Liver (tissue), 8 donors: ENCODE measurements at regions not wholly inside any gene's neighbourhood (a gene's known extent, or its start where the extent isn't known, plus 50 kb on each side); places are given as distances from the start of the nearest gene placed in this dataset.

Experiments used
- DNase-seq: peaks from one replicate; pipeline ENCODE4 v3.0.0-alpha.2; 2017; ENCODE audit warnings: low spot score
- H3K27ac ChIP-seq, 2 donors: one replicate each; pipeline ENCODE4 v1.7.0; 2013; ENCODE audit warnings: inconsistent platforms in 2 of 2, low read length in 2 of 2, control low read depth in 1 of 2, low read depth in 1 of 2, mild to moderate bottlenecking in 1 of 2
- H3K27me3 ChIP-seq, 4 donors: one replicate each; pipeline versions ENCODE4 v1.6.1 to v1.7.0; 2013; ENCODE audit warnings: low read length in 3 of 4, inconsistent platforms in 1 of 4, mild to moderate bottlenecking in 1 of 4, moderate library complexity in 1 of 4; ENCODE audit not compliant: control insufficient read depth in 4 of 4, insufficient read depth in 4 of 4
- H3K36me3 ChIP-seq, 4 donors: one replicate each; pipeline versions ENCODE4 v1.6.1 to v1.7.0; 2013; ENCODE audit warnings: low read length in 3 of 4, mild to moderate bottlenecking in 3 of 4, low read depth in 1 of 4, moderate library complexity in 1 of 4; ENCODE audit not compliant: control insufficient read depth in 4 of 4, insufficient read depth in 3 of 4
- H3K4me1 ChIP-seq, 4 donors: one replicate each; pipeline versions ENCODE4 v1.6.1 to v1.7.0; 2013; ENCODE audit warnings: low read length in 3 of 4, mild to moderate bottlenecking in 3 of 4, moderate library complexity in 1 of 4; ENCODE audit not compliant: control insufficient read depth in 4 of 4, insufficient read depth in 4 of 4
- H3K4me3 ChIP-seq, 3 donors: one replicate each; pipeline versions ENCODE4 v1.6.1 to v1.7.0; 2013; ENCODE audit warnings: low read length in 3 of 3, control low read depth in 1 of 3, low read depth in 1 of 3, mild to moderate bottlenecking in 1 of 3
- H3K9ac ChIP-seq, 2 donors: one replicate each; pipeline ENCODE4 v1.7.0; 2013; ENCODE audit warnings: low read length in 2 of 2, mild to moderate bottlenecking in 2 of 2, moderate library complexity in 2 of 2, control low read depth in 1 of 2, low read depth in 1 of 2
- H3K9me3 ChIP-seq, 4 donors: one replicate each; pipeline versions ENCODE4 v1.6.1 to v1.7.0; 2013; ENCODE audit warnings: low read length in 3 of 4; ENCODE audit not compliant: control insufficient read depth in 4 of 4
- EGR1 ChIP-seq, 2 donors: IDR thresholded peaks; 2 replicates each; pipeline ENCODE4 v1.6.1; 2016 to 2018; ENCODE audit warnings: antibody characterized with exemption in 2 of 2, low read depth in 2 of 2
- FOXA1 ChIP-seq: IDR thresholded peaks from 2 replicates; pipeline ENCODE4 v1.6.1; 2016; ENCODE audit warnings: antibody characterized with exemption
- FOXA2 ChIP-seq: IDR thresholded peaks from 2 replicates; pipeline ENCODE4 v1.6.1; 2016; ENCODE audit warnings: antibody characterized with exemption
- GABPA ChIP-seq, 2 donors: IDR thresholded peaks in 1 of 2; conservative IDR thresholded peaks in 1 of 2; 2 replicates each; pipeline ENCODE4 v1.6.1; 2016; ENCODE audit warnings: antibody characterized with exemption in 2 of 2, mild to moderate bottlenecking in 1 of 2, moderate library complexity in 1 of 2
- HNF4A ChIP-seq, 2 donors: conservative IDR thresholded peaks; 2 replicates each; pipeline ENCODE4 v1.6.1; 2016; ENCODE audit warnings: antibody characterized with exemption in 2 of 2, mild to moderate bottlenecking in 2 of 2
- HNF4G ChIP-seq: IDR thresholded peaks from 2 replicates; pipeline ENCODE4 v1.6.1; 2016; ENCODE audit warnings: antibody characterized with exemption
- JUND ChIP-seq, 2 donors: IDR thresholded peaks; 2 replicates each; pipeline ENCODE4 v1.6.1; 2016; ENCODE audit warnings: antibody characterized with exemption in 2 of 2
- NR2F2 ChIP-seq: IDR thresholded peaks from 2 replicates; pipeline ENCODE4 v1.6.1; 2016; ENCODE audit warnings: antibody characterized with exemption
- RAD21 ChIP-seq, 2 donors: IDR thresholded peaks; 2 replicates each; pipeline ENCODE4 v1.6.1; 2016; ENCODE audit warnings: antibody characterized with exemption in 2 of 2, mild to moderate bottlenecking in 2 of 2
- RXRA ChIP-seq, 2 donors: IDR thresholded peaks; 2 replicates each; pipeline ENCODE4 v1.6.1; 2017 to 2018; ENCODE audit warnings: antibody characterized with exemption in 2 of 2, mild to moderate bottlenecking in 1 of 2
- SP1 ChIP-seq: IDR thresholded peaks from 2 replicates; pipeline ENCODE4 v1.6.1; 2018; ENCODE audit warnings: antibody characterized with exemption, mild to moderate bottlenecking
- TAF1 ChIP-seq: conservative IDR thresholded peaks from 2 replicates; pipeline ENCODE4 v1.6.1; 2016; ENCODE audit warnings: antibody characterized with exemption, mild to moderate bottlenecking
- YY1 ChIP-seq: IDR thresholded peaks from 2 replicates; pipeline ENCODE4 v1.6.1; 2016; ENCODE audit warnings: antibody characterized with exemption, mild to moderate bottlenecking
- WGBS: extraction: QIAGEN DNeasy Blood & Tissue Kit; methylation state at CpG from one replicate; pipeline ENCODE4 v1.1.7; 2013; 5-methylcytosine and 5-hydroxymethylcytosine counted together
- TF ChIP-seq, protein P1 (sequence below): fragments of 150-350 bp; IDR thresholded peaks from 2 replicates; pipeline ENCODE4 v1.5.1; 2017; ENCODE audit warnings: improper control_type of control experiment, low read depth, low read length; ENCODE audit not compliant: missing input control
- TF ChIP-seq, protein P2 (sequence below): IDR thresholded peaks from 2 replicates; pipeline ENCODE4 v1.6.1; 2016; ENCODE audit warnings: antibody characterized with exemption
- TF ChIP-seq, protein P3 (sequence below): IDR thresholded peaks from 2 replicates; pipeline ENCODE4 v1.6.1; 2016; ENCODE audit warnings: antibody characterized with exemption
- TF ChIP-seq, protein P4 (sequence below): IDR thresholded peaks from 2 replicates; pipeline ENCODE4 v1.6.1; 2016; ENCODE audit warnings: antibody characterized with exemption, mild to moderate bottlenecking
- TF ChIP-seq, protein P5 (sequence below): IDR thresholded peaks from 2 replicates; pipeline ENCODE4 v1.6.1; 2016; ENCODE audit warnings: antibody characterized with exemption
- donor health status: healthy.
- donor health status: healthy.
- donor health status: healthy.
- donor health status: healthy.
- donor health status: healthy.

DNA sequence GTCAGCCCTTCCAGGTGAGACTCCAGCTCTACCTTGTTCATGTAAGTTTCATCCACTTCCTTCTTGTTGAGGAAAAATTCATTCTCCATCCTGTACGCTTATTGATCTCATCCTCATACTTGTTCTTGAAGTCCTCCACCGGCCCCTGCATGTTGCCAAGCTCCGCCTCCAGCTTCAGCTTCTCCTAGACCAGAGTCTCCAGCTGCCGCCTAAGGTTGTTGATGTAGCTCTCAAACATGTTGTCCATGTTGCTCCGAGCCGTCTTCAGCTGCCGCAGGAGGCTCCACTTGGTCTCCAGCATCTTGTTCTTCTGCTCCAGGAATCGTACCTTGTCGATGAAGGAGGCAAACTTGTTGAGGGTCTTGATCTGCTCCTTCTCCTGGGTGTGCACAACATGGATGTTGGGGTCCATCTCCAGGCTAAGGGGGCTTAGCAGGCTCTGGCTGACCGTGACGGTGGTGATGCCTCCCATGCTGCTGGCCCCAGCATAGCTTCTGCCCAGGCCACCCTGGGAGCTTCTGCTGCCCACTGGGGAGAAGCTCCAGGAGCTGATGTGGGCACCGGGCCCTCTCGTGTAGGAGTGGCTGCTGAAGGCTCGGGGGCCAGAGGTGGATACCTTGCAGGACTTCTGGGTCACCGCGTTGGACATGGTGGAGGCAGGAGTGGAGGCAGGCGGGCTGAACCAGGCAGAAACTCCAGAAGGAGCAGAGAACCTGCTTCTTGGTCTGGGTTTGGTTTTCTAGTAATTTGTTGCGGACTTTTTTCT is 422.6 kb upstream of the ARPP21 start (continued):
- TF ChIP-seq, protein P1, sequence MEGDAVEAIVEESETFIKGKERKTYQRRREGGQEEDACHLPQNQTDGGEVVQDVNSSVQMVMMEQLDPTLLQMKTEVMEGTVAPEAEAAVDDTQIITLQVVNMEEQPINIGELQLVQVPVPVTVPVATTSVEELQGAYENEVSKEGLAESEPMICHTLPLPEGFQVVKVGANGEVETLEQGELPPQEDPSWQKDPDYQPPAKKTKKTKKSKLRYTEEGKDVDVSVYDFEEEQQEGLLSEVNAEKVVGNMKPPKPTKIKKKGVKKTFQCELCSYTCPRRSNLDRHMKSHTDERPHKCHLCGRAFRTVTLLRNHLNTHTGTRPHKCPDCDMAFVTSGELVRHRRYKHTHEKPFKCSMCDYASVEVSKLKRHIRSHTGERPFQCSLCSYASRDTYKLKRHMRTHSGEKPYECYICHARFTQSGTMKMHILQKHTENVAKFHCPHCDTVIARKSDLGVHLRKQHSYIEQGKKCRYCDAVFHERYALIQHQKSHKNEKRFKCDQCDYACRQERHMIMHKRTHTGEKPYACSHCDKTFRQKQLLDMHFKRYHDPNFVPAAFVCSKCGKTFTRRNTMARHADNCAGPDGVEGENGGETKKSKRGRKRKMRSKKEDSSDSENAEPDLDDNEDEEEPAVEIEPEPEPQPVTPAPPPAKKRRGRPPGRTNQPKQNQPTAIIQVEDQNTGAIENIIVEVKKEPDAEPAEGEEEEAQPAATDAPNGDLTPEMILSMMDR: no peak
- TF ChIP-seq, protein P2, sequence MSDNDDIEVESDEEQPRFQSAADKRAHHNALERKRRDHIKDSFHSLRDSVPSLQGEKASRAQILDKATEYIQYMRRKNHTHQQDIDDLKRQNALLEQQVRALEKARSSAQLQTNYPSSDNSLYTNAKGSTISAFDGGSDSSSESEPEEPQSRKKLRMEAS: no peak

DNA sequence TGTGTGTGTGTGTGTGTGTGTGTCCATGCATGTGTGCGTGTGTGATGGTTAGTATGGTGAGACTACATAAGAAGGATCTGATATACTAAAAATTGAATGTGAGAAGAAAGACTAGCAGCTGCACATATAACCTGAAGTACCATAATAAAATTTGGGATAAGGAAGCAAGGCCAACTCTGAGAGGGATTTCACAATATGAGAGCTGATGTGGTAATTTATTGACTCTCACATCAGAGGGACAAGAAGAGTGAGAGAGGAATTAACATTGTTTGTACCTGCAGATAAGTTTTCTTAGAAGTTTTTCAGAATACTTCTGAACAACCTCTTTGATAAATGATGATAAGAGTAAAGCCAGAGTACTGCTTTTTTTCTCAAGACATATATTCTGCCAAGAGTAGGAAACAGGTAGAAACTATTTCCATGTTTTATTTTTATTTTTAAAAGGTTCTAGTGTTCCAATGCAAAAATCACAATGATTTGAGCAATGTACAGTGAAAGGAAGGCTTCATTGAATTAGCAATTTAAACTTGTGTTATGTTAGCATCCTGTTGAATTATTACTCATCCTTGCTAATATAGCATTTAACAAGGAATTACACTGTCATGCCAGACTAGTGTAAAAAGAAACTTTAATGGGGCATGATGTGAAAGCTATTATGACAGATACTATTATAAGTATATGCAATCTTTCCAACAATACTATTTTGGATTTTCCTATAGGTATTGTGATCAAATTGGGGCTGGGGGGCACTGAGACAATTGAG is 415.5 kb upstream of the ARPP21 start:
- no peaks in the 10 kb centered on the region for H3K27me3 ChIP-seq
- 83% methylated on average over 1 of the region's 1 CpG for WGBS
- no peaks in the 10 kb centered on the region for H3K9me3 ChIP-seq
- no peaks in the 10 kb centered on the region for H3K4me1 ChIP-seq
- no peaks in the 10 kb centered on the region for H3K36me3 ChIP-seq
- DNase-seq: no peak
- H3K9ac ChIP-seq: no peak overlapping the region
- TF ChIP-seq, protein P3, sequence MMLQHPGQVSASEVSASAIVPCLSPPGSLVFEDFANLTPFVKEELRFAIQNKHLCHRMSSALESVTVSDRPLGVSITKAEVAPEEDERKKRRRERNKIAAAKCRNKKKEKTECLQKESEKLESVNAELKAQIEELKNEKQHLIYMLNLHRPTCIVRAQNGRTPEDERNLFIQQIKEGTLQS: no peak
- TF ChIP-seq, protein P4, sequence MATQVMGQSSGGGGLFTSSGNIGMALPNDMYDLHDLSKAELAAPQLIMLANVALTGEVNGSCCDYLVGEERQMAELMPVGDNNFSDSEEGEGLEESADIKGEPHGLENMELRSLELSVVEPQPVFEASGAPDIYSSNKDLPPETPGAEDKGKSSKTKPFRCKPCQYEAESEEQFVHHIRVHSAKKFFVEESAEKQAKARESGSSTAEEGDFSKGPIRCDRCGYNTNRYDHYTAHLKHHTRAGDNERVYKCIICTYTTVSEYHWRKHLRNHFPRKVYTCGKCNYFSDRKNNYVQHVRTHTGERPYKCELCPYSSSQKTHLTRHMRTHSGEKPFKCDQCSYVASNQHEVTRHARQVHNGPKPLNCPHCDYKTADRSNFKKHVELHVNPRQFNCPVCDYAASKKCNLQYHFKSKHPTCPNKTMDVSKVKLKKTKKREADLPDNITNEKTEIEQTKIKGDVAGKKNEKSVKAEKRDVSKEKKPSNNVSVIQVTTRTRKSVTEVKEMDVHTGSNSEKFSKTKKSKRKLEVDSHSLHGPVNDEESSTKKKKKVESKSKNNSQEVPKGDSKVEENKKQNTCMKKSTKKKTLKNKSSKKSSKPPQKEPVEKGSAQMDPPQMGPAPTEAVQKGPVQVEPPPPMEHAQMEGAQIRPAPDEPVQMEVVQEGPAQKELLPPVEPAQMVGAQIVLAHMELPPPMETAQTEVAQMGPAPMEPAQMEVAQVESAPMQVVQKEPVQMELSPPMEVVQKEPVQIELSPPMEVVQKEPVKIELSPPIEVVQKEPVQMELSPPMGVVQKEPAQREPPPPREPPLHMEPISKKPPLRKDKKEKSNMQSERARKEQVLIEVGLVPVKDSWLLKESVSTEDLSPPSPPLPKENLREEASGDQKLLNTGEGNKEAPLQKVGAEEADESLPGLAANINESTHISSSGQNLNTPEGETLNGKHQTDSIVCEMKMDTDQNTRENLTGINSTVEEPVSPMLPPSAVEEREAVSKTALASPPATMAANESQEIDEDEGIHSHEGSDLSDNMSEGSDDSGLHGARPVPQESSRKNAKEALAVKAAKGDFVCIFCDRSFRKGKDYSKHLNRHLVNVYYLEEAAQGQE: no peak
- TF ChIP-seq YY1: no peak
- peak in 1 of 2 donors; percentile 13 for TF ChIP-seq RAD21 (IDR thresholded peaks at IDR 0.05)
- TF ChIP-seq, protein P2: no peak
- no peak overlapping the region for H3K27ac ChIP-seq
- H3K4me3 ChIP-seq: no peak overlapping the region

DNA sequence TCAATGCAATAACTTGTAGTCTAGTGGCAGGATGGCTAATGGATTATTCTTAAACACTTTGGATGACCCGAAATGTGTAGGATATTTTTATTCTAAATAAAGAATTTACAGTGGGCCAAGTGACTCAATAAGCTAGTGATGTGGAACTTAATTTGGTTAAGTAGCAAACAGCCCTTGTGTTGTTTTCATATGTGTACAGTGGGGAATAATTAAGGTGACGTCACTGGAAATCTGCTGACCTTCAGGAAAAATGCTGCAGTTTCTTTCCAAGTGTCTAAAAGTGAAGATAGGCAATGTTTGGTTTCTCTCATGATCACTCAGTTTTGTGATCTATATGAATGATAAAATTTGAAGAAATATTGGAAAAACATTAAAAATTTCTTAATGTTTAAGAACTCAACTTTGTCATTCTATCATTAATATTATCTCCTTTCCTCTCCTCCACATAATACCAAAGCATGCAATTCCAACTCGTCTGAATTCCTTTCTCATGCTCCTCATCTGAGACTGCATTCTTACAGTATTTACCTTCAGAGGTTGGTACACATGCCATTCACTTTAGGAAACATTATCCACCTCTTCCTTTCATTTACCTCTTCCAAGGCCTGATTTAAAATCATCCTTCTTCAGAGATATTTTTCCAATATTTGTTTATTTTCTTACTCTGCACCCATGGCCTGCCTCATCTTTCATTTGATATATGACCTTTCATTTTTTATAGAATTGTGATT is 414.6 kb upstream of the ARPP21 start:
- no peaks in the 10 kb centered on the region for H3K4me1 ChIP-seq
- H3K27ac ChIP-seq: no peak overlapping the region
- H3K4me3 ChIP-seq: no peak overlapping the region
- no peaks in the 10 kb centered on the region for H3K27me3 ChIP-seq
- TF ChIP-seq RXRA (IDR thresholded peaks at IDR 0.05) (no peak), GABPA (IDR thresholded peaks at IDR 0.05 in 1 of 2, conservative IDR thresholded peaks at IDR 0.05 in 1 of 2) (no peak), FOXA2 (no peak), JUND (IDR thresholded peaks at IDR 0.05) (no peak), SP1 (no peak), NR2F2 (no peak), FOXA1 (no peak), HNF4A (conservative IDR thresholded peaks at IDR 0.05) (no peak), TAF1 (no peak), HNF4G (no peak), EGR1 (IDR thresholded peaks at IDR 0.05; ENCODE audit: low read depth in 2 of 2) (no peak)
- TF ChIP-seq, protein P3: no peak
- TF ChIP-seq, protein P5, sequence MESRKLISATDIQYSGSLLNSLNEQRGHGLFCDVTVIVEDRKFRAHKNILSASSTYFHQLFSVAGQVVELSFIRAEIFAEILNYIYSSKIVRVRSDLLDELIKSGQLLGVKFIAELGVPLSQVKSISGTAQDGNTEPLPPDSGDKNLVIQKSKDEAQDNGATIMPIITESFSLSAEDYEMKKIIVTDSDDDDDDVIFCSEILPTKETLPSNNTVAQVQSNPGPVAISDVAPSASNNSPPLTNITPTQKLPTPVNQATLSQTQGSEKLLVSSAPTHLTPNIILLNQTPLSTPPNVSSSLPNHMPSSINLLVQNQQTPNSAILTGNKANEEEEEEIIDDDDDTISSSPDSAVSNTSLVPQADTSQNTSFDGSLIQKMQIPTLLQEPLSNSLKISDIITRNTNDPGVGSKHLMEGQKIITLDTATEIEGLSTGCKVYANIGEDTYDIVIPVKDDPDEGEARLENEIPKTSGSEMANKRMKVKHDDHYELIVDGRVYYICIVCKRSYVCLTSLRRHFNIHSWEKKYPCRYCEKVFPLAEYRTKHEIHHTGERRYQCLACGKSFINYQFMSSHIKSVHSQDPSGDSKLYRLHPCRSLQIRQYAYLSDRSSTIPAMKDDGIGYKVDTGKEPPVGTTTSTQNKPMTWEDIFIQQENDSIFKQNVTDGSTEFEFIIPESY: no peak
- TF ChIP-seq, protein P2: no peak
- WGBS: 56% methylated on average over 3 of the region's 3 CpGs
- no peaks in the 10 kb centered on the region for H3K9me3 ChIP-seq
- no peak for DNase-seq
- H3K36me3 ChIP-seq: no peaks in the 10 kb centered on the region
- H3K9ac ChIP-seq: no peak overlapping the region
